GM12878 (cell line): ENCODE measurements at regions not wholly inside any gene's neighbourhood (a gene's known extent, or its start where the extent isn't known, plus 50 kb on each side); places are given as distances from the start of the nearest gene placed in this dataset.

Experiments used
- BCL3 ChIP-seq: IDR thresholded peaks from 2 replicates; pipeline ENCODE4 v1.6.1; 2011; ENCODE audit warnings: borderline replicate concordance, low read depth, mild to moderate bottlenecking, moderate library complexity, low read length; ENCODE audit not compliant: insufficient read depth, poor library complexity, severe bottlenecking
- CTCF ChIP-seq, 3 experiments: IDR thresholded peaks in 2 of 3; conservative IDR thresholded peaks in 1 of 3; 2 replicates each; pipeline ENCODE4 v1.5.1; 2011; ENCODE audit warnings: low read depth in 3 of 3, low read length in 3 of 3, mild to moderate bottlenecking in 3 of 3, control low read depth in 2 of 3, moderate library complexity in 2 of 3, inconsistent platforms in 1 of 3, mixed read lengths in 1 of 3; ENCODE audit not compliant: control insufficient read depth in 2 of 3, insufficient read depth in 1 of 3; ENCODE audit errors: extremely low read depth in 1 of 3
- EZH2 ChIP-seq: IDR thresholded peaks from 2 replicates; pipeline ENCODE4 v1.6.1; 2012; ENCODE audit warnings: low read depth, mild to moderate bottlenecking, control low read depth, inconsistent platforms, low read length, borderline replicate concordance; ENCODE audit not compliant: control insufficient read depth
- FOXM1 ChIP-seq: IDR thresholded peaks from 2 replicates; pipeline ENCODE4 v1.6.1; 2012; ENCODE audit warnings: low read depth, mild to moderate bottlenecking, inconsistent platforms, low read length, moderate library complexity
- RAD21 ChIP-seq: IDR thresholded peaks from 2 replicates; pipeline ENCODE4 v1.6.1; 2011; ENCODE audit warnings: mild to moderate bottlenecking, low read depth, low read length, moderate library complexity; ENCODE audit not compliant: insufficient read depth
- SP1 ChIP-seq: IDR thresholded peaks from one replicate; pipeline ENCODE4 v1.6.1; 2011; ENCODE audit warnings: low read depth, low read length
- YY1 ChIP-seq: IDR thresholded peaks from 2 replicates; pipeline ENCODE4 v1.6.1; 2011; ENCODE audit warnings: low read depth, mild to moderate bottlenecking, low read length

- no peak for TF ChIP-seq RAD21
- no peak for TF ChIP-seq CTCF (IDR thresholded peaks at IDR 0.05 in 2 of 3, conservative IDR thresholded peaks at IDR 0.05 in 1 of 3; ENCODE audit: control insufficient read depth in 2 of 3, extremely low read depth in 1 of 3, insufficient read depth in 1 of 3, low read depth in 3 of 3, low read length in 3 of 3)
- TF ChIP-seq FOXM1, result no peak
- no peak for TF ChIP-seq YY1
- no peak for TF ChIP-seq BCL3
- TF ChIP-seq EZH2, result no peak
- TF ChIP-seq SP1, result no peak
Observed at GRCh38 chr10:78272329-78272728, 238.7 kb downstream of the RPS24 start.
